Erythroblast (primary cell): ENCODE measurements at regions not wholly inside any gene's neighbourhood (a gene's known extent, or its start where the extent isn't known, plus 50 kb on each side); places are given as distances from the start of the nearest gene placed in this dataset.
"Not testable (repeated sequence)": the region's sequence is repeated elsewhere in the genome, so short reads cannot be mapped to it uniquely, and the experiment has no call there.

Experiments
- DNase-seq, 2 experiments: peaks; one replicate each; lab custom pipeline; 2025; lab: John Stamatoyannopoulos, UW
- GATA1 ChIP-seq: IDR thresholded peaks from 2 replicates; pipeline ENCODE4 v1.6.1; 2011; ENCODE audit warnings: low read depth, mild to moderate bottlenecking, control low read depth, low read length, moderate library complexity
- POLR2A ChIP-seq: IDR thresholded peaks from 2 replicates; pipeline ENCODE4 v1.6.1; 2011; ENCODE audit warnings: mild to moderate bottlenecking, low read length

GRCh38 chr5:104326966-104327365 is 764.4 kb upstream of the NUDT12 start:
- TF ChIP-seq GATA1 (no peak), POLR2A (no peak)

GRCh38 chr5:104325356-104325755 is 762.8 kb upstream of the NUDT12 start:
- no peak for TF ChIP-seq POLR2A
- no peak for TF ChIP-seq GATA1
- no peak for DNase-seq

More at GRCh38 chr5:104326966-104327365, 764.4 kb upstream of the NUDT12 start:
- no peak for DNase-seq

- not testable (repeated sequence) for DNase-seq
Measured at GRCh38 chr5:104316676-104317075, 754.1 kb upstream of the NUDT12 start.

GRCh38 chr5:104312481-104312880 is 749.9 kb upstream of the NUDT12 start:
- no peak for DNase-seq
- TF ChIP-seq POLR2A (no peak), GATA1 (no peak)

GRCh38 chr5:104305602-104306001 is 743.0 kb upstream of the NUDT12 start:
- no peak for DNase-seq
- TF ChIP-seq POLR2A, result no peak
- TF ChIP-seq GATA1, result no peak

GRCh38 chr5:104299998-104300706 is 737.6 kb upstream of the NUDT12 start:
- no peak for DNase-seq
- TF ChIP-seq GATA1 (no peak), POLR2A (no peak)

- TF ChIP-seq GATA1, result no peak
- TF ChIP-seq POLR2A, result no peak
- DNase-seq, result no peak
Measured at GRCh38 chr5:104298518-104298917, 735.9 kb upstream of the NUDT12 start.

GRCh38 chr5:104297076-104297475 is 734.5 kb upstream of the NUDT12 start:
- TF ChIP-seq GATA1 (no peak), POLR2A (no peak)
- DNase-seq, result no peak

GRCh38 chr5:104295991-104296390 is 733.4 kb upstream of the NUDT12 start:
- TF ChIP-seq POLR2A (no peak), GATA1 (no peak)
- DNase-seq, result no peak

- TF ChIP-seq POLR2A, result no peak
- no peak for TF ChIP-seq GATA1
- DNase-seq, result no peak
Measured at GRCh38 chr5:104283136-104283535, 720.5 kb upstream of the NUDT12 start.

GRCh38 chr5:104273725-104274124 is 711.1 kb upstream of the NUDT12 start:
- TF ChIP-seq GATA1 (no peak), POLR2A (no peak)
- DNase-seq, result no peak

GRCh38 chr5:104267320-104268015 is 704.9 kb upstream of the NUDT12 start:
- no peak for DNase-seq

GRCh38 chr5:104266161-104266560 is 703.6 kb upstream of the NUDT12 start:
- TF ChIP-seq POLR2A, result no peak
- no peak for TF ChIP-seq GATA1
- no peak for DNase-seq

More at GRCh38 chr5:104267320-104268015, 704.9 kb upstream of the NUDT12 start:
- TF ChIP-seq POLR2A (no peak), GATA1 (no peak)

GRCh38 chr5:104265531-104266140 is 703.0 kb upstream of the NUDT12 start:
- no peak for DNase-seq
- no peak for TF ChIP-seq GATA1
- no peak for TF ChIP-seq POLR2A

- DNase-seq, result peak; percentile 36 to 66
- TF ChIP-seq POLR2A (no peak), GATA1 (no peak)
Measured at GRCh38 chr5:104247260-104247659, 684.7 kb upstream of the NUDT12 start.
